ENCODE measurements at regions not wholly inside any gene's neighbourhood (a gene's known extent, or its start where the extent isn't known, plus 50 kb on each side); places are given as distances from the start of the nearest gene placed in this dataset.

DNA sequence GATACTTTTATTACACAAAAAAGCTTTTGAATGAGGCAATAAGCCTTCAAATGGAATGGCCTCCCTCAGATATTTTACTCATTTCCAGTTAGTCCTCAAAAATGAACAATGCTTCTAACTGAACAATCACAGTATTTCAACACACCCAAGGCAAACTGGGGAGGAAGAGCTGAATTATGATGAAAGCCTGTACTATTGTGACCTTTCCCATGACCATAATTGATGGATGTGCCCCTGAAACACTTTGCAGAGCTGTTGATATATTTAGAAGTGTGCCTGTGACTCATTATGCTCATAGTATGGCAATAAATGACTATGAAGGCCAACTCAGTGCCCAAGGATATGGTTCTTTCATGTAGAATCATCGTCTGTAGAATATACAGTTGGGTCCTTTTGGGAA lies 248.1 kb downstream of the AHR start:
- Histone ChIP-seq H3K4me3 (ENCODE audit: low read depth, low read length, poor library complexity, severe bottlenecking) (no peak overlapping the region), H3K9me3 (ENCODE audit: low read length) (no peaks in the 10 kb centered on the region), H3K36me3 (ENCODE audit: insufficient read depth, low read length) (no peaks in the 10 kb centered on the region), H2AFZ (ENCODE audit: low read length) (no peak overlapping the region), H3K27ac (ENCODE audit: low read depth, low read length, poor library complexity, severe bottlenecking) (no peak overlapping the region), H4K20me1 (ENCODE audit: insufficient read depth, low read length) (no peaks in the 10 kb centered on the region), H3K4me2 (ENCODE audit: low read length) (no peak overlapping the region), H3K4me1 (ENCODE audit: insufficient read depth, low read length, poor library complexity, severe bottlenecking) (no peaks in the 10 kb centered on the region), H3K9me2 (ENCODE audit: insufficient read depth, low read length) (no peaks in the 10 kb centered on the region), H3K79me2 (ENCODE audit: insufficient read depth, low read depth, low read length) (no peaks in the 10 kb centered on the region)
- CTCF ChIA-PET (ENCODE audit: unreplicated experiment): no interaction called here
- intact Hi-C loops (cut with micrococcal nuclease; ENCODE audit: unreplicated experiment): no loop called here
- TF ChIP-seq EZH2phosphoT487 (IDR thresholded peaks at IDR 0.05; ENCODE audit: borderline replicate concordance, low read depth, low read length): no peak
- TF ChIP-seq, protein P1, sequence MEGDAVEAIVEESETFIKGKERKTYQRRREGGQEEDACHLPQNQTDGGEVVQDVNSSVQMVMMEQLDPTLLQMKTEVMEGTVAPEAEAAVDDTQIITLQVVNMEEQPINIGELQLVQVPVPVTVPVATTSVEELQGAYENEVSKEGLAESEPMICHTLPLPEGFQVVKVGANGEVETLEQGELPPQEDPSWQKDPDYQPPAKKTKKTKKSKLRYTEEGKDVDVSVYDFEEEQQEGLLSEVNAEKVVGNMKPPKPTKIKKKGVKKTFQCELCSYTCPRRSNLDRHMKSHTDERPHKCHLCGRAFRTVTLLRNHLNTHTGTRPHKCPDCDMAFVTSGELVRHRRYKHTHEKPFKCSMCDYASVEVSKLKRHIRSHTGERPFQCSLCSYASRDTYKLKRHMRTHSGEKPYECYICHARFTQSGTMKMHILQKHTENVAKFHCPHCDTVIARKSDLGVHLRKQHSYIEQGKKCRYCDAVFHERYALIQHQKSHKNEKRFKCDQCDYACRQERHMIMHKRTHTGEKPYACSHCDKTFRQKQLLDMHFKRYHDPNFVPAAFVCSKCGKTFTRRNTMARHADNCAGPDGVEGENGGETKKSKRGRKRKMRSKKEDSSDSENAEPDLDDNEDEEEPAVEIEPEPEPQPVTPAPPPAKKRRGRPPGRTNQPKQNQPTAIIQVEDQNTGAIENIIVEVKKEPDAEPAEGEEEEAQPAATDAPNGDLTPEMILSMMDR (conservative IDR thresholded peaks at IDR 0.05; ENCODE audit: low read length): no peak
- POLR2A ChIA-PET: no interaction called here
- no peak for DNase-seq (ENCODE audit: low spot score)
- BruUV-seq (replicated peaks): no TSS peak

- Histone ChIP-seq H3K9me2 (ENCODE audit: insufficient read depth, low read length) (no peaks in the 10 kb centered on the region), H3K4me1 (ENCODE audit: insufficient read depth, low read length, poor library complexity, severe bottlenecking) (no peaks in the 10 kb centered on the region), H3K4me3 (ENCODE audit: low read depth, low read length, poor library complexity, severe bottlenecking) (no peak overlapping the region), H3K36me3 (ENCODE audit: insufficient read depth, low read length) (no peaks in the 10 kb centered on the region), H2AFZ (ENCODE audit: low read length) (no peak overlapping the region), H3K4me2 (ENCODE audit: low read length) (no peak overlapping the region), H4K20me1 (ENCODE audit: insufficient read depth, low read length) (no peaks in the 10 kb centered on the region), H3K79me2 (ENCODE audit: insufficient read depth, low read depth, low read length) (no peaks in the 10 kb centered on the region), H3K27ac (ENCODE audit: low read depth, low read length, poor library complexity, severe bottlenecking) (no peak overlapping the region), H3K9me3 (ENCODE audit: low read length) (no peaks in the 10 kb centered on the region)
- DNase-seq (ENCODE audit: low spot score): no peak
- CTCF ChIA-PET (ENCODE audit: unreplicated experiment): no interaction called here
- POLR2A ChIA-PET: no interaction called here
- TF ChIP-seq, protein P1 (conservative IDR thresholded peaks at IDR 0.05; ENCODE audit: low read length): no peak
- no peak for TF ChIP-seq EZH2phosphoT487 (IDR thresholded peaks at IDR 0.05; ENCODE audit: borderline replicate concordance, low read depth, low read length)
- intact Hi-C loops (cut with micrococcal nuclease; ENCODE audit: unreplicated experiment): no loop called here
- BruUV-seq (replicated peaks): no TSS peak
These were observed 249.7 kb downstream of the AHR start for GRCh38 chr7:17548014-17548653.

DNA sequence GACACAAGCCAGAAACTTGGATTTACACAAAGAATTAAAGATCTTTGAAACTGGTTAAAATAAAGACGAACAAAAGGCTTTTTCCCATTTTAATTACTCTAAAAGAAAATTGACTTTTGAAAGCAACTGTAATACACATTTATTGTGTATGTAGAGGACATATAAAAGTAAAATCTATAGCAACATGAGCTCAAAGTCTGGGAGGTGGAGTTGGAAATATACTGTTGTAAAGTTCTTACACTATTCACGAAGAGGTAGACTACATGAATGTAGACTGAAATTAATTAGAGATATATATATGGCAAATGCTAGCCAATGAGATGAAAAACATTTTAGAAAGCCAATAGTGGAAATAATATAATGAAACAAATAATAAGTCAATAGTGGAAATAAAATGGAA lies 251.0 kb downstream of the AHR start:
- Histone ChIP-seq H3K36me3 (ENCODE audit: insufficient read depth, low read length) (no peaks in the 10 kb centered on the region), H2AFZ (ENCODE audit: low read length) (no peak overlapping the region), H3K9me3 (ENCODE audit: low read length) (no peaks in the 10 kb centered on the region), H3K9me2 (ENCODE audit: insufficient read depth, low read length) (no peaks in the 10 kb centered on the region), H3K4me1 (ENCODE audit: insufficient read depth, low read length, poor library complexity, severe bottlenecking) (no peaks in the 10 kb centered on the region), H3K27ac (ENCODE audit: low read depth, low read length, poor library complexity, severe bottlenecking) (no peak overlapping the region), H4K20me1 (ENCODE audit: insufficient read depth, low read length) (no peaks in the 10 kb centered on the region), H3K4me2 (ENCODE audit: low read length) (no peak overlapping the region), H3K79me2 (ENCODE audit: insufficient read depth, low read depth, low read length) (no peaks in the 10 kb centered on the region), H3K4me3 (ENCODE audit: low read depth, low read length, poor library complexity, severe bottlenecking) (no peak overlapping the region)
- CTCF ChIA-PET (ENCODE audit: unreplicated experiment): no interaction called here
- POLR2A ChIA-PET: interaction anchor here (0.6 kb wide), 1 partner anchor 1722 kb away, joined by 3 read pairs; no protein-coding TSS in a partner anchor
- DNase-seq (ENCODE audit: low spot score): no peak
- intact Hi-C loops (cut with micrococcal nuclease; ENCODE audit: unreplicated experiment): no loop called here
- TF ChIP-seq EZH2phosphoT487 (IDR thresholded peaks at IDR 0.05; ENCODE audit: borderline replicate concordance, low read depth, low read length): no peak
- TF ChIP-seq, protein P1 (conservative IDR thresholded peaks at IDR 0.05; ENCODE audit: low read length): no peak
- BruUV-seq (replicated peaks): no TSS peak

Measured in OCI-LY7 (cell line).